Endothelial cell of umbilical vein (primary cell): ENCODE measurements at regions not wholly inside any gene's neighbourhood (a gene's known extent, or its start where the extent isn't known, plus 50 kb on each side); places are given as distances from the start of the nearest gene placed in this dataset.

Source experiments
- BruUV-seq: library from RNA; stranded (reverse); fragments of 400-500 nt; replicated peaks from 2 replicates; lab custom pipeline; 2021; lab: Mats Ljungman, UMichigan
- CTCF ChIA-PET: fragments of 300-600, 350-600 bp; sonication (Branson Sonifier 250); formaldehyde crosslinking; loops from one replicate; lab custom pipeline; 2021; ENCODE audit warnings: antibody characterized with exemption, inconsistent platforms; lab: Charles Lee
- POLR2A ChIA-PET: fragments of 300-600, 350-600 bp; sonication (Branson Sonifier 250); formaldehyde crosslinking; loops from one replicate; lab custom pipeline; 2021; ENCODE audit warnings: antibody characterized with exemption, inconsistent platforms; lab: Charles Lee
- DNase-seq: peaks from one replicate; pipeline ENCODE4 v3.0.0-alpha.2; 2011; ENCODE audit warnings: low read depth, low spot score
- FAIRE-seq: peaks from 2 replicates; lab custom pipeline; 2011; peaks lifted over from hg19 to GRCh38; lab: Jason Lieb, UNC
- H2AFZ ChIP-seq: 2 replicates; pipeline ENCODE4 v1.6.0; 2012; ENCODE audit warnings: low read depth, low read length, control low read depth, inconsistent platforms
- H3K27ac ChIP-seq: 2 replicates; pipeline ENCODE4 v1.5.1; 2011; ENCODE audit warnings: low read depth, mild to moderate bottlenecking, control low read depth, low read length, moderate library complexity; ENCODE audit not compliant: insufficient read depth
- H3K27me3 ChIP-seq, 2 experiments: 2 replicates each; pipeline versions ENCODE4 v1.6.0 to v1.6.1; 2011; ENCODE audit warnings: low read length in 2 of 2, mixed read lengths in 1 of 2; ENCODE audit not compliant: control insufficient read depth in 2 of 2, insufficient read depth in 2 of 2
- H3K36me3 ChIP-seq, 2 experiments: 2 replicates in 1 of 2; 3 replicates in 1 of 2; pipeline ENCODE4 v1.5.1; 2011; ENCODE audit warnings: low read length in 2 of 2, mild to moderate bottlenecking in 1 of 2, moderate library complexity in 1 of 2; ENCODE audit not compliant: control insufficient read depth in 2 of 2, insufficient read depth in 2 of 2; ENCODE audit errors: extremely low read depth in 1 of 2
- H3K4me1 ChIP-seq: 3 replicates; pipeline ENCODE4 v1.5.1; 2011; ENCODE audit warnings: mild to moderate bottlenecking, low read length; ENCODE audit not compliant: control insufficient read depth, insufficient read depth; ENCODE audit errors: extremely low read depth
- H3K4me2 ChIP-seq: 2 replicates; pipeline ENCODE4 v1.6.1; 2011; ENCODE audit warnings: low read length, control low read depth, mixed read lengths; ENCODE audit not compliant: insufficient read depth
- H3K4me3 ChIP-seq, 3 experiments: fragments of 200-600 bp in 1 of 3; sonication (generic), shearing (Covaris generic) in 1 of 3; replicated peaks in 1 of 3; 2 replicates each; pipeline ENCODE4 v1.5.1; 2011 to 2016; ENCODE audit warnings: control low read depth in 3 of 3, low read length in 3 of 3, mild to moderate bottlenecking in 2 of 3, inconsistent platforms in 1 of 3, low read depth in 1 of 3, moderate library complexity in 1 of 3; ENCODE audit not compliant: insufficient read depth in 1 of 3
- H3K79me2 ChIP-seq: 2 replicates; pipeline ENCODE4 v1.6.0; 2012; ENCODE audit warnings: low read length, inconsistent platforms; ENCODE audit not compliant: control insufficient read depth, insufficient read depth
- H3K9ac ChIP-seq: replicated peaks from 2 replicates; pipeline ENCODE3; 2011; ENCODE audit warnings: low read length, control low read depth; ENCODE audit not compliant: insufficient read depth; ENCODE audit errors: extremely low read depth
- H3K9me1 ChIP-seq: replicated peaks from 3 replicates; pipeline ENCODE4 v1.6.0; 2011; ENCODE audit warnings: mild to moderate bottlenecking, low read length; ENCODE audit not compliant: control insufficient read depth, insufficient read depth; ENCODE audit errors: extremely low read depth
- H3K9me3 ChIP-seq: replicated peaks from 2 replicates; pipeline ENCODE4 v1.5.1; 2012; ENCODE audit warnings: low read length, inconsistent platforms; ENCODE audit not compliant: control insufficient read depth, insufficient read depth
- H4K20me1 ChIP-seq: replicated peaks from 2 replicates; pipeline ENCODE3; 2011; ENCODE audit warnings: mild to moderate bottlenecking, low read length; ENCODE audit not compliant: control insufficient read depth, insufficient read depth; ENCODE audit errors: extremely low read depth
- EZH2 ChIP-seq: IDR thresholded peaks from 2 replicates; pipeline ENCODE4 v1.6.1; 2012; ENCODE audit warnings: borderline replicate concordance, low read depth, mild to moderate bottlenecking, moderate library complexity, low read length, inconsistent platforms; ENCODE audit not compliant: severe bottlenecking
- FOS ChIP-seq: IDR thresholded peaks from 2 replicates; pipeline ENCODE4 v1.6.1; 2011; ENCODE audit warnings: mild to moderate bottlenecking, low read length, moderate library complexity, borderline replicate concordance; ENCODE audit not compliant: insufficient read depth
- GATA2 ChIP-seq: IDR thresholded peaks from 2 replicates; pipeline ENCODE4 v1.7.0; 2011; ENCODE audit warnings: low read depth, mild to moderate bottlenecking, moderate library complexity, mixed read lengths, low read length; ENCODE audit not compliant: insufficient read length, insufficient read depth
- JUN ChIP-seq: IDR thresholded peaks from 2 replicates; pipeline ENCODE4 v1.6.1; 2011; ENCODE audit warnings: borderline replicate concordance, low read depth; ENCODE audit not compliant: insufficient read length, insufficient read depth
- MYC ChIP-seq: IDR thresholded peaks from one replicate; pipeline ENCODE4 v1.6.1; 2011; ENCODE audit warnings: mild to moderate bottlenecking, low read depth, low read length
- POLR2A ChIP-seq: IDR thresholded peaks from 2 replicates; pipeline ENCODE4 v1.6.1; 2012; ENCODE audit warnings: low read depth, mild to moderate bottlenecking, control low read depth, low read length
- POLR2AphosphoS5 ChIP-seq: IDR thresholded peaks from 2 replicates; pipeline ENCODE4 v1.6.1; 2012; ENCODE audit warnings: low read depth, mild to moderate bottlenecking, control low read depth, low read length, moderate library complexity; ENCODE audit not compliant: insufficient read depth
- dilution Hi-C: fragments of 300-500 bp; cut with MboI; formaldehyde crosslinking; loops from one replicate; pipeline ENCODE4 v1.15.0; 2019; ENCODE audit warnings: low sequenced_read_pairs; ENCODE audit not compliant: extremely low pct_ligation_motif_present
- intact Hi-C: fragments of 100-400 bp; cut with micrococcal nuclease; formaldehyde crosslinking; loops from one replicate; pipeline ENCODE4 v1.10.0; 2022
- TF ChIP-seq, protein P1 (sequence below), 2 donors: IDR thresholded peaks; 1 replicate in 1 of 2; 2 replicates in 1 of 2; pipeline ENCODE4 v1.5.1; 2011; ENCODE audit warnings: low read length in 2 of 2, mild to moderate bottlenecking in 2 of 2, moderate library complexity in 2 of 2, control low read depth in 1 of 2, inconsistent platforms in 1 of 2, low read depth in 1 of 2; ENCODE audit not compliant: insufficient read depth in 1 of 2; ENCODE audit errors: extremely low read depth in 1 of 2
- TF ChIP-seq, protein P2 (sequence below): IDR thresholded peaks from 2 replicates; pipeline ENCODE4 v1.6.1; 2011; ENCODE audit not compliant: insufficient read depth, insufficient read length

DNA sequence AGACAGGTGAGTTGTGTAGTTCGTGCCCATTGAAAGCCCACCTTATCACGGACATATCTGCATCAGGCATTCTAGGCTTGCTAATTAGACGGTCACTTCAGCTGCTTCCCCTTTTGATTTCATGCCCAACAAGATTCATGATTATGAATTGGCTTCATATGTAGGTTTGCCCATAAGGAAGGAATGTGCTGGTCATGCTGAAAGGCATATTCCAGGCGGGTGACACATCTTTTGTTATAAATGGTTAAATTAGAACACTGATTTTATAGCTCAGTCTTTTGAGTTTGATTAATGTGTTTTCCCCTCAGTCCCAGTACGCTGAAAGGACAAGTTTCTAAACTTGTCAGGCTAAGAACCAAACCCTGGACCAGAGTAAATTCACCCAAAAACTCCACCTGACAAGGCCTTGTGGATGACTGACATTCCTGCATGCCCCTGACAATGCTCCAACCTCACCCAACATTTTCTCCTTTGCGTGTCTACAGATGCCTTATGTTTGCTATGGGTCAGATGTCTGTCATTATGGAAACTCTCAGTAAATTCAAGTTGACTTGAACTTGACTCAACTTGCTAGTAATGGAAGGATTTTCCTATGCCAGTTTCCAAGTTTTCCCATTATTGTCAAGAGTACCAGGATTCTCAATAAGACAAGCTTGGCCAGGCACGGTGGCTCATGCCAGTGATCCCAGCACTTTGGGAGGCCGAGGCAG is 421.9 kb downstream of the PMP22 start:
- H3K4me1 ChIP-seq = no peaks in the 10 kb centered on the region
- CTCF ChIA-PET = no interaction called here
- intact Hi-C loops (no loop called here), dilution Hi-C loops (no loop called here)
- H3K79me2 ChIP-seq = no peaks in the 10 kb centered on the region
- no peaks in the 10 kb centered on the region for H3K27me3 ChIP-seq
- no peak overlapping the region for H2AFZ ChIP-seq
- no peaks in the 10 kb centered on the region for H3K36me3 ChIP-seq
- TF ChIP-seq, protein P1, sequence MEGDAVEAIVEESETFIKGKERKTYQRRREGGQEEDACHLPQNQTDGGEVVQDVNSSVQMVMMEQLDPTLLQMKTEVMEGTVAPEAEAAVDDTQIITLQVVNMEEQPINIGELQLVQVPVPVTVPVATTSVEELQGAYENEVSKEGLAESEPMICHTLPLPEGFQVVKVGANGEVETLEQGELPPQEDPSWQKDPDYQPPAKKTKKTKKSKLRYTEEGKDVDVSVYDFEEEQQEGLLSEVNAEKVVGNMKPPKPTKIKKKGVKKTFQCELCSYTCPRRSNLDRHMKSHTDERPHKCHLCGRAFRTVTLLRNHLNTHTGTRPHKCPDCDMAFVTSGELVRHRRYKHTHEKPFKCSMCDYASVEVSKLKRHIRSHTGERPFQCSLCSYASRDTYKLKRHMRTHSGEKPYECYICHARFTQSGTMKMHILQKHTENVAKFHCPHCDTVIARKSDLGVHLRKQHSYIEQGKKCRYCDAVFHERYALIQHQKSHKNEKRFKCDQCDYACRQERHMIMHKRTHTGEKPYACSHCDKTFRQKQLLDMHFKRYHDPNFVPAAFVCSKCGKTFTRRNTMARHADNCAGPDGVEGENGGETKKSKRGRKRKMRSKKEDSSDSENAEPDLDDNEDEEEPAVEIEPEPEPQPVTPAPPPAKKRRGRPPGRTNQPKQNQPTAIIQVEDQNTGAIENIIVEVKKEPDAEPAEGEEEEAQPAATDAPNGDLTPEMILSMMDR (IDR thresholded peaks at IDR 0.05; ENCODE audit: extremely low read depth in 1 of 2, insufficient read depth in 1 of 2, low read depth in 1 of 2, low read length in 2 of 2) = no peak
- no peak for TF ChIP-seq GATA2
- no peak for TF ChIP-seq EZH2
- TF ChIP-seq POLR2AphosphoS5 = no peak
- TF ChIP-seq, protein P2, sequence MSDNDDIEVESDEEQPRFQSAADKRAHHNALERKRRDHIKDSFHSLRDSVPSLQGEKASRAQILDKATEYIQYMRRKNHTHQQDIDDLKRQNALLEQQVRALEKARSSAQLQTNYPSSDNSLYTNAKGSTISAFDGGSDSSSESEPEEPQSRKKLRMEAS = no peak
- no peak for TF ChIP-seq JUN
- TF ChIP-seq MYC = no peak
- TF ChIP-seq FOS = no peak
- TF ChIP-seq POLR2A = no peak
- no peaks in the 10 kb centered on the region for H3K9me1 ChIP-seq
- no peak overlapping the region for H3K27ac ChIP-seq
- no TSS peak for BruUV-seq
- POLR2A ChIA-PET = no interaction called here
- no peak for DNase-seq
- no peak overlapping the region for H3K4me2 ChIP-seq
- H3K9me3 ChIP-seq = peaks cover under 1% of the 10 kb centered on the region
- no peak overlapping the region for H3K4me3 ChIP-seq
- no peak for FAIRE-seq
- H3K9ac ChIP-seq = no peak overlapping the region
- no peaks in the 10 kb centered on the region for H4K20me1 ChIP-seq
